DMS53 treated with DMSO at 0.1 percent for 48 hours (cell line): ENCODE measurements at regions not wholly inside any gene's neighbourhood (a gene's known extent, or its start where the extent isn't known, plus 50 kb on each side); places are given as distances from the start of the nearest gene placed in this dataset.

Experiments used
- DNase-seq: peaks from one replicate; lab custom pipeline; 2025; ENCODE audit not compliant: unreplicated experiment; lab: John Stamatoyannopoulos, UW

DNA sequence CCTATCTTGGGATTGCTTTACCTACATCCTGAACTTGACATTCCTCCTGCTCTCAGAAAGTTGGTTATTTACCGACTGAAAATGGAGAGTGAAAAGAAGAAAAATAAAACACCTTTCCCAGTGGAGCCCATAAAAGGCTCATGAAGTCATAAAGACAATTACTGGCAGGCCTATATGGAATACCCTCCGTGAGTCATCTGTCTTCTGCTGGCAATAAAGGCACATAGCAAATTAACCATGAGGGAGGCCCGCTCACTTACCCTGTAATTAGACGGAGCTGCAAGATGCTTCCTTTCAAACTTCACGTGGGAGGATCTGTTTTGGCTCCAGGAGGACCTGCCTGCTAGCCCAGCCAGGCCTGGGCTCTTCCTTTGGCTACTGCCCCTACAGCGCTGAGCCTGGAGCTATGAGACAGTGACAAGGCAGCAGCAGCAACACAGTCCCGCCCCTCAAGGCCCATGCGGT lies 540.4 kb downstream of the BUD13 start:
- DNase-seq: no peak

DNA sequence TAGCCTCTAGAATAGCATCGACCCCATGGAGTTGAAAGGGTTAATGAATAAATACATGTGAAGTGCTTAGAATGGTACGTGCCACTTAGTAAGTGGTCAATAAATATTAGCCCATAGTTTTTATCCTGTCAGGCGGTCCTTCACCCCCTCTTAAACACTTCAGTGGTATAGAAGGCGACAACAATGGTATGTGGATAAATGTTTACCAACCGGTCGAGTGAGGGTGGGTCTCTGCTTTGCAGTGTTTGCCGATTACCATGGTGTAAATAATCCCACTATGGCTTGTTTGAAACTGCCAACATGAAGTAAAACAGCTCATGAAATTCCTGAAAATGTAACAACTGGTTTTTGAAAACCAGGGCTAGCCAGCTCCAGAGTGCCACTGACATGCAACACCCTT lies 541.2 kb downstream of the BUD13 start:
- peak; percentile 80 for DNase-seq

DNA sequence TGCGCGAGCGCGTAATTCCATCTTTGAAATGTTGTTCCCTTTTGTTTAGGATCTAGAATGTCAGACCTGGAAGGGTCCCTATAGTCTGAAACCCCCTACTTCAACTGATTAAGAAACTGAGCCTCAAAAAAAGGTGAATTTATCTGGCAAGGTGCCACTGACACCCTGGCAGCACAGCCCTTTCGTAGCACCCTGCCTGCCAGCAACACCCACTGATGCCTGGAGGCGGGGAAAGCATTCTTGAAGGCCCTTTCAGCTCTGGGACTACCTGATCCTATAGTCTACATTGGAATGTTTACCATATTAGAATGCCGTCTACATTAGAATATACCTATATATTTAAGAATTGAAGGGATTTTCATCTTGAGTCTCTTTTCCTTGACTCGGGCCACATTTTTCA lies 542.3 kb downstream of the BUD13 start:
- no peak for DNase-seq

DNA sequence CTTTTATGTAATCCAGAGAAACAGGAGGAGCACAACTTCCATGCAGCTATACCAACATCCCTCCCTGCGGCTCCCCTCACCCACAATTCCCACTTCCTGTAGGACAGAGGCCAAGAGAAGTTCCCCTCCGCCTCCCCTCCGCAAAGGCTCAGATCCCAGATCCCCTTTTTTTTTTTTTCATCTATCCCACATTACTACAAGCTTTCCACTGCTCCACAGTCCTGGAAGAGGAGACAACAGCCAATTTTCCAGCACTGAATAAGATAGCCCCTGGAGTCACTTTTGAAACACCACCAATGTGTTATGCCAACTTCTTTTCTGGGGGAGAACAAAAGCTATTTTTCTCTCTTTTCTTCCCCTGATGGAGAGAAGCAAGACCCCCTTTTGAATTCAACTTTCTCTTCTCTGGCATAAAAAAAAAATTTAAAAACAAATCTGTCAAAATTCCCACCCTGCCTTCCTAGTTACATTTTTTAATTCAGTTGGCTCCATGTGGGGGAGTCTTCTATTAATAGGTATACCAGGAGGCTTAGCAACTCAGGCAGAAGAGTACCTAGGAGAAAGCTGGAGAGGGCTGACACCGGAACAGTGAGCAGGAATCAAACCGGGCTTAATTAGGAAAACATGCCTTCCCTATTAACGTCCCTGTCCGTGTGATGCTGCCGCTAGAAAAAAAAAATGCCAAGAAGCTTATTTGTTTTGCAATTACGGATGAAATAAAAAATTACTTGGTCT lies 543.4 kb downstream of the BUD13 start:
- DNase-seq: no peak

DNA sequence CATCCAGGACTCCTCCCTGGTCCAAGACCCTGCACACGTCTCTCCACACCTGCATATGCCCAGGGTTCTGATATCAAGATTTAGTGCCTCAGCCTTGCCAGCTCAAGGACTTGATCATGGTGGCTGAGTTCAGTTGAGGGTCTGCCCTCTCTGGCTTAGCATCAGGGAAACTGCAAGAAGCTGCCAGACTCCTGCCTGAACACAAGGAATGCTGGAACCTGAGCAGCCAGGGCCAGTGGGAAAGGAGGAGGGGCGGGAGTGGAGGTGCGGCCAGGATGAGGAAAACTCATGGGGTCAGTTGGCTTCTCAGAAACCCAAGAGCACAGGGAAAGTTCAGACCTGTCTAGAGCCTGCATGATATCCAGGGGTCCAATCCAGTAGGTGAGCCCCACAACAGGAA lies 546.1 kb downstream of the BUD13 start:
- DNase-seq: no peak

DNA sequence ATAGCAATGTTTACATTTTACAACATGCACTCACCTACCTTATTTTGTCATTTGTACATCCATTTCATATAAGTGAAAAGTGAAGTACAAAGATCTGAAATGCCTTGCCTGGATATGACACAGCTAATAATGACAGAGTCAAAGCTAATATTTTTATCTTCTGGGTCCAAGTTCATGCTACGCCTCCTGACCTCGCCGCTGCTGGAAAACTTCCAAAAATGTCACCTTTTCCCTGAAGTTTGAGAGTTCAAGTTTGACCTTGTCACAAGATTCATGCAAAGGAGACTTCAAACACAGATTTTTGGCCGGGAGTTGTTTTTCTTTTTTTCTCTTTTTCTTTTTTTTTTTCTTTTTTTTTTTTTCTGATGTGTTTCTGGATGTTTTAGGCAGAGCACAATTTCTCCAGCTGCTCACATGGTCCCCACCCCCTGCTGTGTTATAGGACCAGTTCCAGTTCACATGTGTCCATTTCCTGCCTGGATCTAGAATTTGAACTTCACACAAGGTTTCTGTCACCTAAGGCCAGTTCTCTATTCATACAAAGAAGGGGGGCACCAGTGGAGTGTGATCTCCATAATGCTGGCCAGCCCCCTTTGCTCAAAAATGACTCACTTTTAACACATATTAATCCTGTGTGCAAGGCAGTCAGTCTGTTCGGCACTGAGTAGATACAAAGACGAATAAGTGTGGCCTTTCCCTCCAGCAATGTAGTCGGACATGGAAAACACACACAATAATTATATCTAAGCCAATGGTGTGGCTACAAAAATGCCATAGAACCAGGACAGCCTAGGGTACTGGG lies 546.8 kb downstream of the BUD13 start:
- DNase-seq: no peak

DNA sequence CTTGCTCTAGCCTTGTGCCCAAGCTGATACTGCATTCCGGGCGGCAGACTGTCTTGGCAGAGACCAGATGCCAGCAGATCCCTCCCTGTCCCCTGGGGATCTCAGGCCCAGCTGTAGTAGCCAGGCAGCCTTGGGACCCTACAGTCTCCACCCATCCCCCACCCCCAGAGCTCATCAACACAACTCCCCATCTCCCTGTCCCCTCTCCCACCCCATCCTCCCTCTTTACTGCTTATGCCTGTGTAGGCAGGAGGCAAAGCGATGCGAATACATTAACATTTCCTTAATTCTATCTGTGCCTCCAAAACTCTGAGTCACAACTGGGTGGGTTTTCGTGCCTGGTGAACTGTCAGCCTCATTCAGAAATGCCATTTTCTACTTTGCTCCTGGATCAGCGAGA lies 547.6 kb downstream of the BUD13 start:
- DNase-seq: no peak

DNA sequence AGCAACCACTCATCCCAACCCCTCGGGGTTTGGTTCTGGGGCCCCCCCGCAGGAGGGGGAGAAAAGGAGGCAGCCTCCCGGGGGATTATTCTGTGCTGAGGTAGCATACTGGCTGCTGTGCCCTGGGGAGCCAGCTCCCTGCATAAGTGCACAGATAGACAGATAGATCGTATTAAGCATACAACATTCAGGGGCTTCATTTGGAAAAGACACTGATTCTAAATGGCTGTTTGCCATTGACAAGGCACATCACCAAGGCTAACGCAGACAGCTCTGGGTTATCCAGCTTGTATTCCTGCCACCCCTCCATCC lies 547.9 kb downstream of the BUD13 start:
- no peak for DNase-seq

DNA sequence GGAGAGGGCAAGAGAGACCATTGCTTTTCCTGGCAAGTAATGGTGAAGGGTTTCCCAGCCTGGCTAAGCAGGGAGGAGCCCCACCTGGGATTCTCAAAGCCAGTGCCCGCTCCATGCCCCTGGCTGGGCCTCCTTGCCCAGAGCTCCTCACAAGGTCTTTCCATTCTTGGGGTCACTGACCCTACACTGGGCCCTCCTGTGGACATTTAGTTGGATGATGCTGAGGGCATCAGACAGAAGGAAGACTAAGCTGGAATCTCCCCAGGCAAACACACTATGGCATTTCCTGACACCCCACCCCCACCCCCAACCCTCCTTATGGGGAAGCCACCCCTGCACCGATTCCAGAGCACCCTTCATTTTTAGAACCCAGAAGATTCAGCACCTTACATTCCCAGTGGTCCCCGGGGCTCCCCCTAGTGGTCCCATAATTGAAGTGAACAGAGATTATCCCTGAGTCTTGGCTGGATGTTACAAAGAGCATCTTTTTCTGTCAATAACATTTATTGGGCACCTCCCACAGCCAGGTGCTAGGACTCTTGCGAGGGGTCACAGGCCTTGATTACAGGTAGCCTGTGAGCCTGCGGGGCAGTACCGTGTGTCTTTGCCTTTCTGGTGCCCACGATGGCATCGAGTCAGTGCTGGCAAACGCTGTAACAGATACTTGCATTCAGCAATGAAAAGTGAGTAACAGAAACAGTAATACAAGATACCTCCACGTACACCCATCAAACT lies 548.5 kb downstream of the BUD13 start:
- DNase-seq: peak; percentile 53

DNA sequence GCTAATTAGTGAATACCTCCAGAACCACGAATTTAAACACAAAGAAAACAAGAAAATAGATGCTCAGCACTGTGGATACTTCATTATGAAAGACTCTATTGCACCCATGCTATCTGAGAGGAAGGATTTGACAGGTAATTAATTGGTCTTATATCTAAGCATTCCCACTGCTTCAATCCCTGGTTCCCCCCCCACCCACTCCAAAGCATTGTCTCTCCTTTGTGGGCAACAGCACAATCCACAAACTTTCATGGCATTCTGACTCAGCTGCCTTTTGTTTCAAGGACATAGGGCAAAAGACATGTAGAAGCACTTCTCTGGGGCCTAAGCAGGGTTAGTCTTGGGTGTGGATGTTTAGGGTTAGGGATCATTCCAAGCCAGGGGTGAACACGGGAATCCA lies 551.4 kb downstream of the BUD13 start:
- DNase-seq: no peak

DNA sequence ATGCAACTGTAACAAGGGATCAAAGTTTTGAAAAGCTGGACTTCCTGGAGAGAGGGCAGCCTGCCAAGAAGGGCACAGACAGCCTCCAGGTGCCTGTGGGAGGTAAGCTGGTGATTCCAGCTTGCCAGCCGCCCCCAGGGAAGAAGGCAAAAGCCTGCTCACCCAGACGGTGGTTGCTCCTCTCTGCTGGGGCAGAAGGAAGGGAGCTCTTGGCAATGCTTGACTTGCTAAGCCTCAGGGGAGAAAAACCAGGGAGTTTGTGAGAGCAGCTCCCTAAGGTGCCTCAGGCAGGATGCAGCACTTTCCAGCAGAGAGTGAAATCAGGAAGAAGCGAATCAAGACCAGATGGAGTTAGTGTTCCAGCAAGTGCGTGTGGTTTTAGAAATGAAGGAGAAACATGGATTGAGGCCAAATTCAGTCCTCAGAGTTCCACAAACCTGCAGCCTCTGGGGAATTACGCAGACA lies 553.6 kb downstream of the BUD13 start:
- peak; percentile 38 for DNase-seq

DNA sequence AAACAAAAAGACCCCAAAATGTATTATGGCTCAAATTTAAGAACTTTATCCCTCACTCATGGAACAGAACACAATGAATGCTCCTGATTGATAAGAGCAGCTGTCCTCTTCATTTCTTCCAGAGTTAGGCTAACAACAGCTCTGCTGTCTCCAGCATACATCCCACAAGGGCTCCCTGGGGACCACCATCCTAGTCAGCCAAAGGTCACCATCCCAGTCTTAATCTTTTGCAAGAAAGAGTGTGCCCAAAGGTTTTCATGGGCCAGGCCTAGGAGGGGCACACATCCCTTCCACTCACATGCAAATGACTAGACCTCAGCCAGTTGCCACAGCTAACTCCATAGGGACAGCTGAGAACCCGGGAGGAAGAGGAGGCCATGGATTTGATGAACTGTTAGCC lies 555.3 kb downstream of the BUD13 start:
- DNase-seq: no peak

DNA sequence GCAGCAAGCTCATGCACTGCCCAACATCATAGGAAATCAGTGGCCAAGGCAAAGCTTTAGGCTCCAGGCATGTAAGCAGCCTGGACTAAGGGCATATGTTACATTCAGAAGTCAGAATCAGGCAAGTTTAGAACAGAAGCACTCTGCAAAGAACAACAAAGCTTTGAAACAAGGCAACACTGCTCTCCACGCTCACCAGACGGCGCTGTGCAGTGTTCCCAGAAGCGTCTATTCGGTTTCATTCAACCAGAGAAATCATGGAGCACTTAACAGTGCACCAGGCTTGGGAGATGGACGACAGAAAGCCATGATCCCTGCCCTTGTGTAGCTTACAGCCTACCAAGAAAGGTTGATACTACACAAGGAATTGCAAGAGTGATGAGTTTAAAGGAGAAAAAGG lies 555.8 kb downstream of the BUD13 start:
- DNase-seq: peak; percentile 83

DNA sequence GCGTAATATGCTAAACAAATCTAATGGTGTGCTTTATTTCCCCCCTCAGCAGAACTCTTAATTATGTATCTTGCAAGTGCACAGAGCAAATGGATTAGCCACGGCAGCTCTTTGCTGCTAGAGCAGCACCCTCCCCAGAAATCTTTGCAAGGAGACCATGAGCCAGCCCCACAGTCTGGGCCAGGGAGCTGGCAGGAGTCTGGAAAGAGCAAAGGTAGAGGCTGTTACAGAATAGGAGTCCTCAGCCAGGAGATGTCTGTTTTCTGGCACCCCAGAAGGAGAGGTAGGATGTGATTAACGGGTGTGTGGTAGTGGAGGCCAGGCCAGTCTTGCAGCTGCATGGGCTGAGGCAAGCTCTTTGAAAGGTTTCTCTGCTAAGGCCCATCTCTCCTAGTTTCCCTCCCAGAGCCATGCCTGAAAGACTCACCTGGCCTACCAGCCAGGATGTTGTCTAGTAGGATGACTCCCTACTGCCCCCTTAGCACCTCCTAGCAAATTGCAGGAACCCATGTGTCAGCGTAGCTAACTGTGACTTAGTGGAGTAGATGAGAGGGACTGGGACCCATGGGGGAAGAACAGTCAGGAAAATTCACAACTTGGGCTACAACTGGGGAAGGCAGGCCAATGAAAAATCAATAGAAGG lies 557.2 kb downstream of the BUD13 start:
- DNase-seq: peak; percentile 66

DNA sequence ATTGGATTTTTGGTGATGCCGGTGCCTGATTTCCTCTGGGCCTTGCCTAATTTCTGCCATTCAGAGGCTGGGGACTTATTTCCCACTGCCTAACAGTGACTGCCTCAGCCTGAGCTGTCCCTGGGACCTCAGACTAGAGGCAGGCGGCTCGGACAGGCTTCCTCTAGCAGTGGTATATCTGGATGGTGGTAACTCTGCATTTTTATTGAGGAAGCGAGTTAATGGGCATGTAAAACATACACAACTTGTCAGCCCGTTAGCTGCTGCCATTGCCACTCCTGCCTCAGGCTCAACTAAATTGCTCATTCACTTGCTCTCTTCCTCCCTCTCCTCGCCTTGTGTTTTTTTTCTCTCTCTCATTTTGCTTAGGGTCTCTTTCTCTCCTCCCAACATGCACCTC lies 561.6 kb downstream of the BUD13 start:
- no peak for DNase-seq

DNA sequence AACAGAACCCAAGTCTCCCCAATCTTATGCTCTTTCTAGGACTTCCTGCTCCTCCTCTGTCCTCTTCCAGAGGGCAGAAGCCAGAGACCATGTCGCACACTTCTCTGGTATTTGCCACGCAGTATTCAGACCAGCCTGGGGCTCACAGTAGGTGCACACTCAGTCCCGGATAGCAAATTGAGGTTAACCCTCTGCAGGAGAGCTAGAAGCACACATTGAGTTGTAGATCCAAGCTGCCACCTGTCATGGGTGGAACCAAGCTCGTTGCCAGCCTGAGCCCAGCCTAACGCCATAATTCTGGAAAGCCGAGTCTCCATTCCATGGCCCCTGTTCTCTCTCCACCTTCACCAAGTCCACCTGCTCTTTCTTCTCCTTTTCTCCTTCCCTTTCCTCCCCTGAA lies 562.1 kb downstream of the BUD13 start:
- no peak for DNase-seq

DNA sequence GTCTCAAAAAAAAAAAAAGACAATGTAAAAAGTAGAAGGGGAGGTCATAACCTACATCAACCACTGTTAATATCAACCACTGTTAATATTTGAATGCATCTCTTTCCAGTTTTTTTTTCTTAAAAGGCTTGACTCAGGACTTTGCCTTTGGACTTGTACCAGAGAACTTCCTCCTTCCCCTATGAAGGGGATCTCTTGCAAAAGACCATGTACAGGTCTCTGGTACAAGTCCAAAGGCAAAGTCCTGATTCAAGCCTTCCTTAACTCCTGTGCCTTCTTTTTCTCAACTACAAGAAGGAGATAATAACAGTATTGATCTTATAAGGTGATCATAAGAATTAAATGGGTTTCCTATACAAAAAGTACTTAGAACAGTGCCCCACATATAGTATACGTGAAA lies 563.5 kb downstream of the BUD13 start:
- DNase-seq: no peak

DNA sequence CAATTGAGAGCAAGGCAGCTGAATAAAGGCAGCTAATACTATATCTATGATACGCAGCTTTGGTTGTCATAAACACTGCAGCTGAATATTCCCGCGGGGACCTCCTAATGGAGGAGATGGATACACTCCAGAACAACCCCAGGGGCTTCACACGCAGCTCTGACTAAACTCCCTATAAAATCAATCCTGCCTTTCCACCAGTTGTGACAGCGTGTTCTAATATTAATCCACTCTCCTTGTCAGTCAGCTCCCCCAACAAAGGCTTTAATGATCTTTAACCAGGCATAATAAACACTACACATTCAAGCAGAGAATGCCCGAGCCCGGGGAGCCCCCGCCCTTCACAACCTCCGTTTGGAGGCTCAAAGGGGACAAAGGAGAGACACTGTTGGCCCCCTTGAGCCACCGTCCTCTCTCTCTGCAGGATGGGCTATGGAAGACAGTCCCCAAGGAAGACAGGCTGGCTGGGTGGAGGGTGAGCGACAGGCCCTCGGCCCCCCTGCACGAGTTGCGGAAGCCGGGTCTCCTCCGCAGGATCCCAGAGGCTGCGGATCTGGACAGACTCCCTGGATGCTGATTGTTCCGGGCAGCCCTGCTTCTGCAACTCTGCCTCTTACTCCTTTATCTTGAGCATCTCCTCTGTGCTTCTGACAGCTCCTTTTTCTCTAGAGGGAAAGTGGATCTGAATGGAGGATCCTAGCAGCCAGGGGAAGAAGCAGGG lies 565.2 kb downstream of the BUD13 start:
- no peak for DNase-seq

DNA sequence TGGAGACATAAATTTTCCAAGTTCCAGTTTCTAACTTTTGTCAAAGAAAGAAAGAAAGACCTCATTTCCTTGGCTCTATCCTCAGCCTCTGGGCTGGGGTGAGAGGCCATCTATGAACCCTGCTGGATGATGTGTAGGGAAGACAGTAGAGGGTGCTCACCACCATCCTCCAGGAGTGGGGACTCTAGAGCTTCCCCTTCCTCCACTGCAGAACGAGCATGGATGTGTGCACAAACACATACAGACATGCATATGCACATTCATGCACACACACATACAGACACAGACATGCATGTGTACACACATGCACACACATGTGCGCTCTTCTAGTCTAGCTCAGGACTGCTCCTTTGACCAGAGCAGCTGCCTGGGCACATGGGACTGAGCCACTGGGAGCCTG lies 565.8 kb downstream of the BUD13 start:
- no peak for DNase-seq

DNA sequence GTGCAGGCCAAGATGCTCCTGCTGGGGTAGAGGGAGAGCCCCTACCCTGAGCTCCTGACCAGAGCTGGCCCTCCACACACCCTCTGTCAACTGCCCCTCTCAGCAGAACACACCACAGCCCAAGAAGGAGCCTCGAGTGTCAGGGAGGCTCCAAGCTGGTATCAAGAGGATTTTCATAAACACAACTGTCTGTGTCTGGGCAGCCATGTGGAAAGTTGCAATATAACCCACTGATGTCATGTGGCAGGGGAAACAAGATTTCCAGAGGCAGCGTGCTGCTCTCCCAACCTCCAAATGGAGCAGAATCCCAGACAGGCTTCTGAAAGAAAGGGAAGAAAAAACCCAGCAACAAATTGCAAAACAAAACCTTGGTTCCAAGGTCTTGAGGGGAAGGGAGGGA lies 569.9 kb downstream of the BUD13 start:
- no peak for DNase-seq

DNA sequence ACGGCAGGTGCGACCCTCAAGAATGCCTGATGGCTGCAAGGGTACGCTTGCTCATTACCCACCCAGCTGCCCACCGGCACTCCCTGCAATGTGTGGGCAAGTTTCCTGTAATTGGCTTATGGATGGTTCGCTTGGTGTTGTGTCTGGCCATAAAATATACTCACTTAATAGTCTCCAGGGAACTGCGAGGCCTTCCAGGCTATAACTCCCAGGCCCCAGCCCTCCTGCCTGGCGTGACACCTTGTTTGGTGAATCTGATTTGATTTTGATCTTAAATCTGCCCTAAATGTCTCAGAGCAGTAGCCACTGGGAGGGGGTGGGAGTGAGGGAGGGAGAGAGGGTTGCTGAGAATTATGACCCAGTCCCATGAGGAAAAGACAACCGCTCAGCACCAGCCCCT lies 572.2 kb downstream of the BUD13 start:
- DNase-seq: no peak
